ENCODE measurements at regions not wholly inside any gene's neighbourhood (a gene's known extent, or its start where the extent isn't known, plus 50 kb on each side); places are given as distances from the start of the nearest gene placed in this dataset.

DNA sequence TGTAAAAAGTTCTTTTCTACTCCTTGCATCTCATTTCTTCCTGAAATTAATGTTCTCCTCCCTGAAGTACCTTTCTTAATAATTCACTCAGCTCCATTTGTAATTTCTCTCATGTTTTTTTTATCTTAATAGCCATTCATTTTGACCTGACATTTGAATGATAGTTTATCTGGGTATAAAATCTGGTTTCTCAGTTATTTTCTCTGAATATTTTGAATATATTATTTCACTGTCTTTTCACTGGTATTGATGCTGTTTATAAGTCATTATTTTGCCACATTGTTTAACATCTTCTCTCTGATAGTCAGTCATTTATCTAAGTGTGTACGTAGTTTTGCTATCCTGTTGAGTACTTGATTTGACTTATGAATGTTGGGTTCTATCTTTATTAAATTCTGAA is 68.8 kb upstream of the ARHGAP18 start:
- no peak for DNase-seq (ENCODE audit: low read depth)
- H3K4me3 ChIP-seq (ENCODE audit: low read depth, low read length): no peak overlapping the region
- TF ChIP-seq, protein P1, sequence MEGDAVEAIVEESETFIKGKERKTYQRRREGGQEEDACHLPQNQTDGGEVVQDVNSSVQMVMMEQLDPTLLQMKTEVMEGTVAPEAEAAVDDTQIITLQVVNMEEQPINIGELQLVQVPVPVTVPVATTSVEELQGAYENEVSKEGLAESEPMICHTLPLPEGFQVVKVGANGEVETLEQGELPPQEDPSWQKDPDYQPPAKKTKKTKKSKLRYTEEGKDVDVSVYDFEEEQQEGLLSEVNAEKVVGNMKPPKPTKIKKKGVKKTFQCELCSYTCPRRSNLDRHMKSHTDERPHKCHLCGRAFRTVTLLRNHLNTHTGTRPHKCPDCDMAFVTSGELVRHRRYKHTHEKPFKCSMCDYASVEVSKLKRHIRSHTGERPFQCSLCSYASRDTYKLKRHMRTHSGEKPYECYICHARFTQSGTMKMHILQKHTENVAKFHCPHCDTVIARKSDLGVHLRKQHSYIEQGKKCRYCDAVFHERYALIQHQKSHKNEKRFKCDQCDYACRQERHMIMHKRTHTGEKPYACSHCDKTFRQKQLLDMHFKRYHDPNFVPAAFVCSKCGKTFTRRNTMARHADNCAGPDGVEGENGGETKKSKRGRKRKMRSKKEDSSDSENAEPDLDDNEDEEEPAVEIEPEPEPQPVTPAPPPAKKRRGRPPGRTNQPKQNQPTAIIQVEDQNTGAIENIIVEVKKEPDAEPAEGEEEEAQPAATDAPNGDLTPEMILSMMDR (IDR thresholded peaks at IDR 0.05; ENCODE audit: low read depth, low read length, missing control alignments): no peak

DNA sequence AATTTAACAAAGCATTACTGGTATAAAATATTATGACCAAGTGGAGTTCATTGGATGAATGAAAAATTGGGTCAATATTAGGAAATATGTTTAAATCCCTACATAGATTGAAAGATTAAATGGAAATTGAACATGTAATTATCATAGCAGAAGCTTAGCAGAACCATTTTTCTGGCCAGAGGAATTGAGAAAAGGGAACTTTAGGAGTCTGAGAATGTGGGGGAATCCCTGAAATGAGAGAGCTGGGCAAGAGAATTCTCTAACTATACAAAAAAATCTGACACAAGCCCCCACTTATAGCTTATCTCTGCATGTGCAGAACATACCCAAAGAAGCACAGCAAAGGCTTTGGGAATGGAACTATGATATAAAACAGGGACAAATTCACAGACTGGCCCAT is 67.4 kb upstream of the ARHGAP18 start:
- no peak overlapping the region for H3K4me3 ChIP-seq (ENCODE audit: low read depth, low read length)
- no peak for DNase-seq (ENCODE audit: low read depth)
- TF ChIP-seq, protein P1 (IDR thresholded peaks at IDR 0.05; ENCODE audit: low read depth, low read length, missing control alignments): no peak

DNA sequence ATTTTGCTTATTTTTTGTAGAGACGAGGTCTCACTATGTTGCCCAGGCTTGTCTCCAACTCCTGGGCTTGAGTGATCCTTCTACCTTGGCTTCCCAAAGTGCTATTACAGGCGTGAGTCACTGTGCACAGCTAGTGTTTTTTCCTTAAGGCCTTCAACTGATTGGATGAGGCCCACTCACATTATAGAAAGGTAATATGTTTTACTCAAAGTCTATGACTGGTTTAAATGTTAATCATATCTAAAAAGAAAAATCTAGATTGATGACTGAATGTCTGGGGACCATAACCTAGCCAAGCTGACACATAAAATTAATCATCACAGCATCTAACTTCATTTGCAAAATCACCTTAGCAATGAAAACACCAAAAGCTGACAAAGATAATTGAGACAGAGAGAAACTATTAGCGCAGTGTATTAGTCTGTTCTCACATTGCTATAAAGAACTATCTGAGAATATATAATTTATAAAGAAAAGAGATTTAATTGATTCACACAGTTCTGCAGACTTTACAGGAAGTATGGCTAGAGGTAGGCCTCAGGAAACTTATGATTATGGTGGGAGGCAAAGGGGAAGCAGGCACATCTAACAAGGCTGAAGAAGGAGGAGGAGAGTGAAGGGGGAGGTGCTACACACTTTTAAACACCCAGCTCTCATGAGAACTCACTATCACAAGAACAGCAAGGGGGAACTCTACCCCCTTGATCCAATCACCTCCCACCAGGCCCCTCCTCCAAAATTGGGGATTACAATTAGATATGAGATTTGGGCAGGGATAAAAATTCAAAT is 66.8 kb upstream of the ARHGAP18 start:
- TF ChIP-seq, protein P1 (IDR thresholded peaks at IDR 0.05; ENCODE audit: low read depth, low read length, missing control alignments): no peak
- DNase-seq (ENCODE audit: low read depth): no peak
- no peak overlapping the region for H3K4me3 ChIP-seq (ENCODE audit: low read depth, low read length)

- peak; percentile 35 for DNase-seq (ENCODE audit: low read depth)
These were observed 64.9 kb upstream of the ARHGAP18 start for GRCh38 chr6:129774697-129775447.

DNA sequence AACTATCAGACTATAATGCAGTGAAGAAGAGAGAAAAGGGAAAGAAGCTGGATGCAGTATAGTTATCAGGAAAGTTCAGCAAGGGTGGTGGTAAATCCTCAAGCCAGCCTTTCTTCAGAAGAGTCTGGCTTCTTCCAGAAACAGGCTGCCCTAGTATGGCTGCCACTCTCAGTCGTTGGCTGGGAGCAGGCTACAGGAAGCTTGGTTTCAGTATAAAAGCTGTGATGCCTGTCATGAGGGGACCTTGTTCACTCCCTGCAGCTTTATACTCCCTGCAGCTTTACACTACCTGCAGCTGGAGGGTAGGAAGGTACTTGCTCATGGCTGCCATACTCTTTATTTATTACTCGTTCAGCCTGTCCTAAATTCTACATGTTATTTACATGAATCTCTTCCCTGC is 63.3 kb upstream of the ARHGAP18 start:
- TF ChIP-seq, protein P1 (IDR thresholded peaks at IDR 0.05; ENCODE audit: low read depth, low read length, missing control alignments): no peak
- no peak for DNase-seq (ENCODE audit: low read depth)
- no peak overlapping the region for H3K4me3 ChIP-seq (ENCODE audit: low read depth, low read length)

More at GRCh38 chr6:129774697-129775447, 64.9 kb upstream of the ARHGAP18 start:
- TF ChIP-seq, protein P1 (IDR thresholded peaks at IDR 0.05; ENCODE audit: low read depth, low read length, missing control alignments): peak; percentile 91
- no peak overlapping the region for H3K4me3 ChIP-seq (ENCODE audit: low read depth, low read length)

DNA sequence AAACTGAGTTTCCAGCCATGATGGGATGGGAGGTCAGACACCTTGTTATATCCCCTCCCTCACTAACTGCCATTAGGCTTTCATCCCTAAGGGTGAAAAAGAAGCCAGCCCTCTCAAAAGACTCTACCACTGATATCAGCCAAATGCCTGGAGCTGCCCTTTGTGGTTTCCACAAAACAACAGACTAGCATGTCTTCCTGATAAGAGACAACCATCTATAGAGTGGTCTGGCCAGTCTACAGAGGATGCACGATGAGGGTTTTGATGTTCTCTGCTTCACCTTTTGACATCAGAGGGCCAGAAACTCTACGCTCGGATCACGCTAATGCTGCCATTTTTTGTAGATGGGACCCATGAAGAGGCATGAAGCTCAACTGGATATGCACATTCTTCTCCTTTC is 61.7 kb upstream of the ARHGAP18 start:
- H3K4me3 ChIP-seq (ENCODE audit: low read depth, low read length): no peak overlapping the region
- TF ChIP-seq, protein P1 (IDR thresholded peaks at IDR 0.05; ENCODE audit: low read depth, low read length, missing control alignments): no peak
- no peak for DNase-seq (ENCODE audit: low read depth)
